ENCODE measurements at regions not wholly inside any gene's neighbourhood (a gene's known extent, or its start where the extent isn't known, plus 50 kb on each side); places are given as distances from the start of the nearest gene placed in this dataset.

- TF ChIP-seq CTCF (conservative IDR thresholded peaks at IDR 0.05; ENCODE audit: low read length), result no peak
- no peak for TF ChIP-seq EZH2phosphoT487 (IDR thresholded peaks at IDR 0.05; ENCODE audit: borderline replicate concordance, low read depth, low read length)
These were observed 656.0 kb downstream of the OTOL1 start for GRCh38 chr3:162152636-162153035.

All from OCI-LY7 (cell line).